BJ (cell line): ENCODE measurements at regions not wholly inside any gene's neighbourhood (a gene's known extent, or its start where the extent isn't known, plus 50 kb on each side); places are given as distances from the start of the nearest gene placed in this dataset.

Source experiments
- CTCF ChIA-PET: fragments of 350-600 bp; formaldehyde crosslinking; extraction: SDS; loops from one replicate; lab custom pipeline; 2021; ENCODE audit warnings: antibody characterized with exemption, inconsistent platforms; lab: Yijun Ruan, JAX
- POLR2A ChIA-PET: fragments of 300-600 bp; sonication (Branson Sonifier 250); formaldehyde crosslinking; extraction: SDS; loops from one replicate; lab custom pipeline; 2021; ENCODE audit warnings: antibody characterized with exemption; lab: Charles Lee
- DNase-seq: peaks from one replicate; pipeline ENCODE4 v3.0.0-alpha.2; 2011; ENCODE audit warnings: low read depth
- H3K27me3 ChIP-seq: 2 replicates; pipeline ENCODE4 v1.6.0; 2011; ENCODE audit warnings: low read length; ENCODE audit not compliant: control insufficient read depth, insufficient read depth
- H3K36me3 ChIP-seq: 2 replicates; pipeline ENCODE4 v1.5.1; 2011; ENCODE audit warnings: low read length; ENCODE audit not compliant: control insufficient read depth, insufficient read depth
- H3K4me3 ChIP-seq: 2 replicates; pipeline ENCODE4 v1.5.1; 2011; ENCODE audit warnings: low read depth, mild to moderate bottlenecking, control low read depth, low read length
- CTCF ChIP-seq: IDR thresholded peaks from 2 replicates; pipeline ENCODE4 v1.5.1; 2011; ENCODE audit warnings: low read depth, mild to moderate bottlenecking, control low read depth, inconsistent platforms, low read length, moderate library complexity; ENCODE audit not compliant: insufficient read depth

GRCh38 chrX:63917296-63917695, 132.3 kb upstream of the ARHGEF9 start:
- no peaks in the 10 kb centered on the region for H3K36me3 ChIP-seq
- no peak overlapping the region for H3K4me3 ChIP-seq
- DNase-seq, result peak; percentile 71
- no peaks in the 10 kb centered on the region for H3K27me3 ChIP-seq
- CTCF ChIA-PET, result no interaction called here
- no peak for TF ChIP-seq CTCF
- POLR2A ChIA-PET, result no interaction called here

GRCh38 chrX:63913719-63914118, 128.7 kb upstream of the ARHGEF9 start:
- TF ChIP-seq CTCF, result no peak
- Histone ChIP-seq H3K4me3 (no peak overlapping the region), H3K36me3 (no peaks in the 10 kb centered on the region), H3K27me3 (no peaks in the 10 kb centered on the region)
- ChIA-PET CTCF (no interaction called here), POLR2A (no interaction called here)
- no peak for DNase-seq

- Histone ChIP-seq H3K4me3 (no peak overlapping the region), H3K36me3 (no peaks in the 10 kb centered on the region), H3K27me3 (no peaks in the 10 kb centered on the region)
- ChIA-PET POLR2A (no interaction called here), CTCF (no interaction called here)
- DNase-seq, result peak; percentile 62
- TF ChIP-seq CTCF, result no peak
These were observed 104.0 kb upstream of the ARHGEF9 start for GRCh38 chrX:63889001-63889400.

GRCh38 chrX:63884821-63885790, 100.1 kb upstream of the ARHGEF9 start:
- DNase-seq, result no peak

More at GRCh38 chrX:63884821-63885790, 100.1 kb upstream of the ARHGEF9 start:
- Histone ChIP-seq H3K36me3 (no peaks in the 10 kb centered on the region), H3K4me3 (no peak overlapping the region), H3K27me3 (no peaks in the 10 kb centered on the region)
- no peak for TF ChIP-seq CTCF
- POLR2A ChIA-PET, result no interaction called here
- CTCF ChIA-PET, result no interaction called here
